Thyroid gland (tissue), 4 donors: ENCODE measurements at regions not wholly inside any gene's neighbourhood (a gene's known extent, or its start where the extent isn't known, plus 50 kb on each side); places are given as distances from the start of the nearest gene placed in this dataset.

ENCODE experiments used
- POLR2A ChIP-seq, 2 donors: fragments of 450-650 bp; IDR thresholded peaks; one replicate each; pipeline ENCODE4 v1.6.1; 2017; ENCODE audit warnings: antibody characterized with exemption in 2 of 2, mild to moderate bottlenecking in 2 of 2, moderate library complexity in 1 of 2
- TF ChIP-seq, protein P1 (sequence below), 6 experiments: fragments of 200-600 bp in 3 of 6; fragments of 450-650 bp in 3 of 6; sonication (generic) in 3 of 6; IDR thresholded peaks; one replicate each; pipeline ENCODE4 v1.5.1; 2016 to 2019; ENCODE audit warnings: antibody characterized with exemption in 6 of 6, mild to moderate bottlenecking in 2 of 6, inconsistent platforms in 1 of 6, moderate library complexity in 1 of 6

GRCh38 chr13:73754241-73754640 is 380.0 kb downstream of the KLF12 start:
- TF ChIP-seq, protein P1, sequence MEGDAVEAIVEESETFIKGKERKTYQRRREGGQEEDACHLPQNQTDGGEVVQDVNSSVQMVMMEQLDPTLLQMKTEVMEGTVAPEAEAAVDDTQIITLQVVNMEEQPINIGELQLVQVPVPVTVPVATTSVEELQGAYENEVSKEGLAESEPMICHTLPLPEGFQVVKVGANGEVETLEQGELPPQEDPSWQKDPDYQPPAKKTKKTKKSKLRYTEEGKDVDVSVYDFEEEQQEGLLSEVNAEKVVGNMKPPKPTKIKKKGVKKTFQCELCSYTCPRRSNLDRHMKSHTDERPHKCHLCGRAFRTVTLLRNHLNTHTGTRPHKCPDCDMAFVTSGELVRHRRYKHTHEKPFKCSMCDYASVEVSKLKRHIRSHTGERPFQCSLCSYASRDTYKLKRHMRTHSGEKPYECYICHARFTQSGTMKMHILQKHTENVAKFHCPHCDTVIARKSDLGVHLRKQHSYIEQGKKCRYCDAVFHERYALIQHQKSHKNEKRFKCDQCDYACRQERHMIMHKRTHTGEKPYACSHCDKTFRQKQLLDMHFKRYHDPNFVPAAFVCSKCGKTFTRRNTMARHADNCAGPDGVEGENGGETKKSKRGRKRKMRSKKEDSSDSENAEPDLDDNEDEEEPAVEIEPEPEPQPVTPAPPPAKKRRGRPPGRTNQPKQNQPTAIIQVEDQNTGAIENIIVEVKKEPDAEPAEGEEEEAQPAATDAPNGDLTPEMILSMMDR (IDR thresholded peaks at IDR 0.05), result no peak
- TF ChIP-seq POLR2A (IDR thresholded peaks at IDR 0.05), result no peak
